Activated naive CD4-positive, alpha-beta T cell (primary cell): ENCODE measurements at regions not wholly inside any gene's neighbourhood (a gene's known extent, or its start where the extent isn't known, plus 50 kb on each side); places are given as distances from the start of the nearest gene placed in this dataset.

Experiments used
- DNase-seq, 4 experiments: peaks; one replicate each; lab custom pipeline; 2025; lab: John Stamatoyannopoulos, UW

DNA sequence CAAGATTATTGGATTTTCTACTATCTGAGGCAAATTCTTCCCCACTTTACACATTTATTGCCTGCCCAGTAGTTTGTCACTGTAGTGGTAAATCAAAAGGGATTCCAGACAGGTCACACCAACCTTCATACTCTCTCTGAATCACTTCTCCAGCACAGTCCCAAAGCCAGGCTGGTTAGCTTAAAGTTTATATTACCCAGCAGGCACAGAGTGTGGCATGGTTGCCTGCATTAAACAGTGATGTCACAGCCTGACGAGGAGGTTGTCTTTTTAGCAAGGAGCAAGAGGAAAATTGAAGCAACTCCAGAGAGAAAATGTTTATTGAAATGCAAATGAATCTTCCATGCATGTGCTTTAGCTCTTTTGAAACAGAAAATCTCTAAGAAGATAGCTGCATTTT lies 375.5 kb upstream of the CELF2 start:
- no peak for DNase-seq

DNA sequence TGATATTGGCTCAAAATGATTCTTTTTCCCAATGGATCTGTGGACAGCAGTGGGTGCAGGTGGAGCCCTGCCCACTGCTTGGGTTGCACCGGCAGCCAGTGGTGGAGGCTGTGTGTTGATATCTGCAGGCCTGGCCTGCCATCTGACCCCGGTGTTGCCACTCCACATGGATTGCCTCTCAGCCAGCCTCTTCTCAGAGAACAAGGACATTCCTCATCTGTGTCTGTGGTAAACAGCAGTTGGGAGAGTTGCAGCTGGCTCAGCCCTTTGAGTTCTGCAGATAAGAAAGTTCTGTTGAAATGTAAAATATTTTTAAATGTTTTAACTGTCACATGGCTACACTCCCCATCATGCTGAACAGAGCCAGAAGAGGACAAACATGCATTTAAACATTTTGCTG lies 374.9 kb upstream of the CELF2 start:
- DNase-seq: no peak

DNA sequence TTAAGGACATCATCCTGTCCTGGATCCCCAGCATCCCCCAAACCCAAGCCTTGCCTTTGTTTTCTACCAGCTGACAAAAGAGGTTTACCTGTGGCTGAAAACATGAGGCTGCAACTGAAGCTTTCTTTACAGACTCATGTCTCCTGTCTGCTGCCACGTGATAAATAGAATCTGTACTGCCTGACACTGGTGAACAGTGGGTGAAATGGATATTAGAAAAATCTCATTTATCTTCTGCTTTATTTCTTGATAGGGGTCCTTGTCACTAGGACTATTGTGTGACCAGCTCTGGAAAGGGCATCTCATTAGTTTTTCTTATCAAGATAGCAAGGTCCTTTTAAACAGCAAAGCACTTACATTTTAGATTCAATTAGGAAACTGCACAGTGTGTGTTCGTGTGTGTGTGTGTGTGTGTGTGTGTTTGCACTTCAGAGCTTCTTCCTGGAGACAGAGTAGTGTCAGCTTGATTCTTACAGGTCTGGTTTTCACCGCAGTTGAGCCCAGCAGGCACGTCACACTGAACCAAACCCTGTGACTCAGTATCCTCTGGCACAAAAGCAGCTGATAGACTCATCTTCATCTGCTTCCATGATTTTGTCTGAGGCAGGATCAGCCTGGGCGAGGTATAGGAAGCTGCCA lies 373.5 kb upstream of the CELF2 start:
- DNase-seq: no peak

DNA sequence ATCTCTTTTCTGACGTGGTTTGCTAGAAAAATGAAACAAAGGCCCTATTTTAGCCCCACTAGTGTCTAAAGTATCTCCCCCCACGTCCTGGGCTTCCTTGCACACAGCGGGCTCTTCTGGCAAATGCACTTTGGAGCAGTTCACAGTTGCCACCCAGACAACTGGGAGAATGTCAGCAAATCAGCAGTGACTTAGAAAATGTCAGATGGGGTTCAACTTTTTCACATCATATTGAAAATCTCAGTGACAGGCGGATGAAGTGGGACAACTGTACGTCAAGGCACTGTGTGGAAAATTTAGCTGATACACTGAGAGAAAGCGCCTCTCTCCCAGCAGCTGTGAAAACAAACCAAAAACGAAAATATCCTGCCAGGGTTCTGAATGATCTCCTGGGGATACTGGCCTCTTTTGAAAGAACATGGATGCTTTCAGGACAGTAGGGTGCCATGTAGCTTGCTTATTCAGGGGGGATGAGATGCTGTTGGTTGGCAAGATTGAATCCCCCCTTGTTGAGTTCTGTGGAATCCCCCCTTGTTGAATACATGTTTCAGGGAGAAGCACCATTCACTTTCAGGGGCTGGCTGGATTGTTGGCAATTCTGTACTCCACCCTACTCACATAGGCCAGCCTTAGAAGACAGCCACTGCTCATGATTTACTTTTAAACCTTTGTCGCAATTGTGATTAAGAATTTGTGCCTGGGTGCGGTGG lies 372.8 kb upstream of the CELF2 start:
- no peak for DNase-seq

DNA sequence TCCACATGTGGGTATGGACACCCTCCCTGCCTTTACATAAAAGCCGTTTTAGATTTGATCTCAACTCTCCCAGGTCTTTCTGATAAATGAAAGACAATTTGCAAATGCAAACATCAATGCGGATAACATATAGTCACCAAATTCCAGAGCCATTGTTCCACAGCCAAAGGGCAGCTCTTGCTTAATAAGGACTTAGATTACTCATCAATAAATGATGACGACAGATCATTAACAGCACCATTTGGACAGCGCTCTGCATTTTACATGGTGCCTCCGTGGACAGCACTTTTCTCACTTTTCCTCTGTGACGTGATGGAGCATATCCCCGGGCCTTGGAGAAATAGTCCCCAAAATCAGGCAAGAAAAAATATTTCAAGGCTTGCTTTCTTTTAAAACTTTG lies 370.3 kb upstream of the CELF2 start:
- DNase-seq: no peak

DNA sequence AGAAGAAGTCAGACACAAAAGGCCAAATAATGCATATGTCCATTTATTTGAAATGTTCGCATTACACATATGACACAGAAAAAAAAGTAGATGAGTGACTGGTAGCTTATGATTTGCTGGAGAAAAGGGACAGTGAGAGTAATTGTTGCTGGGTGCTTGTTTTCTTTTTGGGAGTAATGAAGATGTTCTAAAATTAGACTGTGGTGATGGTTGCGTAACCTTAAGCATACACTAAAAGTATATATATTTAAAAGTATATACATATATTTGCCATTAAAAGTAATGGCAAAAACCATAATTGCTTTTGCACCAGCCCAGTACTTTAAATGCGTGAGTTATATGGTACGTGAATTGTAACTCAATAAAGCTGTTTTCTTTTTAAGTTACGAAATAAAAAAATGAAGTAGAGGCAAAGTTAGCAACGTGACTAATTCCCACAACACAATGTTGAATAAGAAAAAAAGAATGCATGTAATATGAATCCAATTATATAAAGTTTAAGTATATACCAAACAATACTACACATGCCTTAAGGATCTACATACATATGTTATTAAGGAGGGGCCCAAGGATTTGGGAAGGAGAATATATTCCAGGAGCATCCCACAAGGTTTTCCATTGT lies 360.4 kb upstream of the CELF2 start:
- no peak for DNase-seq

DNA sequence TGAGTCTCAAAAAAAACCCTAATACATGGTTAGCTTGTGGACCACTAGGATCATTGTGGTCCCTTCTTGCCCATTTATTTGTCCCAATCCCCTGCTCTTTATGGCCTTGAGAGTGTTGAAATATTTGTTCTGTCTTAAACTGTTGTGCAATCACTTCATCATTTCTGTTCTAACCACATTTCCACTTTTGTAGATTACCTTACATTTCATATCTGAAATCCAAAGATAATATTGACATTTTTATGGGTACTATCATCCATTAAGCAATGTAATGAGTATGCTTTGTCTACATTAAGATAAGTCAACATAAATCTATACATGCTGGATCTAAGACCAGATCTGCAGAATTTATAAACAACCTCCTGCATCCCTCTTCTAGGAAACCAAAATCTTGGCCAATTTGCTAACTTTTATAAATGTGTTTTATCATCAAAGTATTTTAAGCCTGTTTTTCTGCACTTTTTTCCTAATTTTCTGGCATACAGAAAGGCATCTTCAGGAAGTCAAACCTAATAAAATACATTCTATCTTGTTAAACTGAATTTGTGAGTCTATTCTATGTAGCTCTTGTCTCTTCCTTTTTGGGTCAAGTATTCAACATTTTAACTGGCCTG lies 359.4 kb upstream of the CELF2 start:
- no peak for DNase-seq

DNA sequence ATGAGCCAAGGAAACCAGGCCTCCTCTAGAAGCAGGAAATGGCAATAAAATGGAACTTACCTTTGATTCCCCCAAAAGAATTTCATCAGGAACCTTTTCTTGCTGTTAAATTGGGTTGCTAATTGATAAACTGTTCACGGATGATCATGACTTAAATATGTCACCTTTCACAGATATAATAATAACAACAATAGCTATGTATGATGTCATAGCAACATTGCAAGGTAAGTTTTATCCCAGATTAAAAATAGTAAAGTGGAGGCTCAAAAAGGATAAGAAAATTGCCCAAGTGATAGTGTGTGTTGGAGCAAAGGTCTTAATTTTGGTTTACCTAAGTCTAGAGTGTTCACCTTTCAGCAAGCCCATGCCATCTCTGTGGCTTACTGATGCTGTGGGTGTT lies 357.6 kb upstream of the CELF2 start:
- no peak for DNase-seq

DNA sequence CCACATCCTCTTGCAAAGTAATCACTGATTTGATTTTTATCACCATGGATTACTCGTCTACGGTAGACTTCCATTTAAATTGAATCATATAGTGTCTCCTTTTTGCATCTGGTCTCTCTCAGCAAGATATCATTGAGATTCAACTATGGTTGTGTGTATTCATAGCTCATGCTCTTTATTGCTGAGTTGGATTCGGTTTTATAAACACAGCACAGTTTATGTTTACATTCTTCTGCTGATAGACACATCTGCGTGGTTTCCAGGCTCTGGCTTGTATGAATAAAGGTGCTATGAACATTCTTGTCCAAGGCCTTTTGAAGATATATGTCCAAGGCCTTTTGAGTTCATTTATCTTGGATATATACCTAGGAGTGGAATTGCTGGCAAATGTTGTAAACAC lies 356.5 kb upstream of the CELF2 start:
- DNase-seq: no peak

DNA sequence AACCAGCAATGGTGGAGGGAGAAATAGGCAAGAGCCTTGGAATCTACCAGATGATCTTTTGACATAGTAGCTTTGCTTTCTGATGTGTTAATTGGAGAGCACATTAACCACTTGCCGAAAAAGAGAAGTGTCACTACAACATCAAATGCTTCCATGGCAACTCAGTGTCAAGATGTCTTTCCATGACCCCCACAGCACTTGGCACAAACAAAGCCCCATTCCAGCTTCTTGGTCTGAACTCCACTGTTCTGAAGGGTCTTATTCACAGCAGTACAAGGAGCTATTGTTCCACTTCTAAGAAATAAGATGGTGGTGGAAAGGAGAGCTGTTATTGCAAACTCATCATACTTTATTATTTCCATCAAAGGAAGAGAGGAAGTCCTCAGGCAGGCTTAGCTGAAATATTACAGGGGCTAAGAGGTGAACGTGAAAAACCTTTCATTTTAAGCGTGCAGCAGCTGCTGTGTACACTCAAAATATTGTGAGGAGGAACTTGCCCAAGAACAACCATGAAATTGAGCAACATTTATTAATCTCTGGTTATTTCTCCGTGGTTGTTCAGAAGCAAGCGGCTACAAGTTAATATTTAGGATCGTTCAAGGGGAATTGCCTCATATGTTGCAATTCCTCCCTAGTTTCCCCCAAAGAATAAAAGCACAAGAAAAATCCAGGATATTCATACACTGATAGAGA lies 354.8 kb upstream of the CELF2 start:
- DNase-seq: no peak

DNA sequence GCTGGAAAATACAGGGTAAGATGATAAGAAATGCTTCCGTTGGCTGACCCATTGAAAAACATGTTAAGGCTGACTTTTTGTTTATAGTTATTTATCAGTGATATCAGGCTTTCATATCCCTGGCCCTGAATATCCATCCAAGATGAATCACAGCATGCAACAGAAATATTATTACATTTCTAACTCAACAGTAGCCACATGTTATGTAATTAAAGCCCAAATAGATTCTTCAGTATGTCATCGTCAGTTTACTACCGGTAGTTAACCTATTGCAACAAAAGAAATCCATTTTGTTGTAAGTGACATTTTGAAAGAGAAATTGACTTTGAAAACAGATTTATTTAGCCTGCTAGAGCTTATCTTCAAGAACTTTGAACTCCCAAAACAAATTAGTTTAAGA lies 354.1 kb upstream of the CELF2 start:
- DNase-seq: no peak

DNA sequence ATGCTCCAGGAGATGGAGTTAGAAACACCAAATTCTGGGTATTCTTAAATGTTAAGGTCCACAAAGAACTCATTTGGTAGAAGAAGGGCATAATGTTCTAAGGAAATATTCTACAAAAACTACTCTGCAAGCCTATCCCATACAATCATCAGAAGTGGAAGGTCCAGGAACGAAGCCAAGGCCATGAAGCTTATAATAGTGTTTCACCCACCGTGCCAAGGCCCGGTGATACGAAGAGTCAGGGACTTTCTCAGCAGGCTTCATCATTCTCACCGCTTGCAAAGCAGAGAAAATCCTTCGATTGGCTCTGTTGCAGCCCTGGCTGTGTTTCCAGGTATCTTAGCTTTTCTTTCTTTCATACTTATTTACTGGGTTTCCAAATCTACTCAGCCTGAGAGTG lies 351.9 kb upstream of the CELF2 start:
- DNase-seq: no peak

DNA sequence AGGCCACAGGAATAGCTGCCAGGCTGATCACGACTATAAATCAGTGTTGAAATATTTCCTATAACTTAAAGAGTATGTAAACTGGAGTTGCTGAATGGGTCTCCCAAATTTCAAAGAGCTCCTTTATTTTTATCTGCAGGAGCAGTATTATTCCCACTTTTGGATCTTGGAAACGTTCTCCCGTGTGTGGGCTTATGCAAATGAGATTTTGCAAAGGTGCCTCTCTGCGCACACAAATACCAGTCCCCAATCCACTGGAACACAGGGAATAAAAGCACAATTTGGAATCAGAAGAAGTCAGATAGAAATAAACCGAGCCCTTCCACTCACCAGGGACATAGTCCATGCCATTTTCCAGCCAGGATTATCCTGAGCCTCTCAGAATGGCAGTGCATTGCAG lies 350.2 kb upstream of the CELF2 start:
- DNase-seq: no peak

DNA sequence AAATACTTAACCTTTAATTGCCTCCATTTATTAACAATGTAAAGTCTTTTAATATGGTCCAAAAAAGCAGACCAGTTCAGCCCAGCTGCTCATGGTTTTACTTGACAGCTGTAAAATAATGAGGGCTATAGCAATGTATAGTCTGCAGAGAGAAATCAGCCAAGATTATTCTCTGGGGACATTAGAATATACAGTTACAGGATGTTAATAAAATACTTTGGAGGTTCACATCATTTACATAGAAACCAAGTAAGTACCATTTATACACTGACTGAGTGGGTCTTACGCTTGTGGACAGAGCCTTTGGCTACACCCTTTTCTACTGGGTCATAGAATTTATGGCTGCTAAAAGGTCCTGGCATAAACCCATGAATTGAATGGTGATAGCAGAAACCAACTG lies 340.7 kb upstream of the CELF2 start:
- no peak for DNase-seq

DNA sequence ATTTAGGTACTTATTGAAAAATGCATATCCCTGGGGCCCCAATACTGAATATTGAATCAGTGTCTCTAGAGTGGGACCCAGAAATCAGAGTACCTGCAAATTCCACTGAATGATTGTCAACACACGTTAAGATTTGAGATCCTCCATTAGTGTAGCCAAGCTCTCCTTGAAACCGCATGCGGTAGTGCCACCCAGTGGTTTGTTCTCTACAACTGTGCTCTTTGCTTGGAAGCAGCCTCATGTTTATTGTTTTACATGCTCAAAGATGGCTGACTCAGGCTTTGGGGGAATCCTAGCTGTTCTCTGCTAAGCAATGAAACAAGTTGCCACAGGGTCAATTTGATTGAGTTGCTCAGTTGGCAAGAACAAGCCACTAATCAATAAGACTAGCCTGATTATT lies 340.2 kb upstream of the CELF2 start:
- DNase-seq: no peak

DNA sequence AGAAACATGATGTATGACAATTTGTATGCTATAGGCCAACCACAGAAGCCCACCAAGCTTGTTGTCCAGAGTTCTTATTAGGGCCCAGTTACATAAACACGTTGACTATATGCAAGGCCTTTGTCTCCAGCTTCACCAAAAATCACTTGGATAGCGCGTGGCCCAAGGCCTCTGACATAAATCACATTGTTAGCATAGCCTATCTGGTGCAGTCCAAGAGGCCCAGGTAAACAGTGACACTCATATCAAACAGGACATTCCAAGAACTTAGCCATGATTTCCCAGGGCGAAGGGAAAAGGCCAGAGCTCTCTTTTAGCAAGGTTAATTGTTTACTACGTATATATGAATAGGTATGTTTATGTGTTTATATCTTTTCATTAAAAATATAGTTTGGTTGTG lies 337.2 kb upstream of the CELF2 start:
- no peak for DNase-seq

DNA sequence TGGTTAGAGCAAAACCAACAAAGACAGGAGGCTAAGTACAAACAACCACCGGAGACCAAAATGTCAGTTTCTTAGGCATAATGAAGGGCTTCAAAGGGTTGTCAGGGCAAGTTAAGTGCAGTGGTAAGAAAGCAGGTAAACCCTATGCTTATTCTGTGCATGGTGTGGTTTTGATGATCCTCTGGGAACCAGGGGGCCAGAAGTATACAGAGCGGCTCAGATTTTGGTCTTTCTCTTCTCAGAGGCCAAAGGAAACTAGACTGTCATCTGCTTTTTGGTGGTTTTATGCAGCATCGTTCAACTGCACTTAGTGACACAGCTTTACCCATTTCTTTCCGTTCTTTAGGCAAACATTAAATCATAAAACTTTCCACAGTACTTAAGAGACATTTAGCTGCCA lies 332.7 kb upstream of the CELF2 start:
- no peak for DNase-seq

DNA sequence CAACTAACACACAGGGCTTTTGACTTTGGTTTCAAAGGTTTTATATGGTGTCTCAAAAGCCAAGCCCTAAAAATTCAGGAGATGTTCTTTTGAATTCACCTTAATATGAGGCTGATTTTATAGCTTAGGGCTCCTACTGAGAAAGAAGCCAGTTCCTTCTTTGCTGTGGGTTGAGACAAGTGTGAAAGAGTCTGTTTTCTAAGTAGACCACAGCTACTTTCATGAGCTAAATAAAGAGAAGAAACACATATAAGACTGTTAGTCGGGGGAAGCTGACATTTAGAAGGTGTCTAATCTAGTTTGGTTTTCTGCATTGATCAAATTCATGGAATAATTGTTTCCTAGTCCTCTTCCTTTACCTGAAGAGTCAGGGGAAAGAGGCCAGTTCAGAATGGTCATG lies 332.1 kb upstream of the CELF2 start:
- DNase-seq: no peak

DNA sequence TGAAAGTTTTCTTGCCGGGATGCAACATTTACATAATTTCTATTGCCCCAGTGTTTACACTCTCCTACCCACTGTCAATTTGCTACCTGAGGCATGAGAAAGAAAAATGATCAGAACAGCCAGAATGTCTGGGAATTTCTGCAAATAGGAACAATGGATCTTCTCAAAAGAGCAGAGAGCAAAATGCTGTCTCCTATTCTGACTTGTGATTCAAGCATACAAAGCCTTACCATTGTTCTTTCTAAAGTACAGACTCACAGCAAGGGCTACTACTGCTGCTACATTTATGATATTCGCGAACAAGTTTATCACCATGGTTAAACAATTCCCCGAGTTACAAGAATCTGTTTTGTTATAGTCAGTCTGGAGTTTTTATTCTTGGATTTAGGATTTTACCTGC lies 329.9 kb upstream of the CELF2 start:
- no peak for DNase-seq

DNA sequence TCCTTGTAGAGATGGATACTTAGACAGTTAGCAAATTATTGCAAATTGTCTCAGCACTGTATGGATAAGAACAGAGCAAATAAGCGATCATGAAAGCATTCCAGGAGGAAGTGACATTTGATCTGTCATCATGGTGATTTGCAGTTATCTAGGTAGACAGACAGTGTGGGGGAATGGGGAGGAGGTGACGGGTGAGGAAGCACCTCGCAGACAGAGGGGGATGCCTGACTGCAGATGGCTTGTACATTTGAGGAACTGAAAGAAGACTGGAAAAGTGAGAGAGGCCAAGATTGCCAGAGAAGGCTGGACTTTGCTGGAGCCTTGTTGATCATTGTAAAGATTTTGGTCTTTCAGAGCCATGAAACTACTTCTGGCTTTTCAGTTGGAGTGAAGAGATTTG lies 318.2 kb upstream of the CELF2 start:
- DNase-seq: no peak

DNA sequence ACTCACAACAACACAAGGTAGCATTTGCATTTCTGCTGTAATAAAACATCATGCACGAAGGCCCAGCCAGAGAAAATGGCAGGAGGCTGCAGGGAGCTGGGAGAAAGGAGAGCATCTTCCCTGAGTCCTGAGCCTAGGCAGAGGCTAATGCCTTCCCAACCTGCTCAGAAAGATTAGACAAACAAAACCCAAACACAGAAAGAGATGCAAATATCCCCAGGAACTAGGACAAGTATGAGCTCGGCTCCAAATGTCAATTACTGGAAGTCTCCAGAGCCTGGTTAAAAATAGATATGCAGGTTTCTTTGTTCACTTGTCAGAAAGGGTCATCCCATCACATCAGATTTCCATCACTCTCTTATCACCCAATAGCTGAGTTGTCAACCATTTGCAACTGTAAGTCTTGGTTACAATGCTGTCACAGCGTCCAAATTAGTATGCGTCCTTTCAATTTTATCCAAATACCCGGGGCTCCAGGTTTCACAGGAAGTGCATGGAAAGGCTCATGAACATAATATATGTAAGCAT lies 316.5 kb upstream of the CELF2 start:
- no peak for DNase-seq

DNA sequence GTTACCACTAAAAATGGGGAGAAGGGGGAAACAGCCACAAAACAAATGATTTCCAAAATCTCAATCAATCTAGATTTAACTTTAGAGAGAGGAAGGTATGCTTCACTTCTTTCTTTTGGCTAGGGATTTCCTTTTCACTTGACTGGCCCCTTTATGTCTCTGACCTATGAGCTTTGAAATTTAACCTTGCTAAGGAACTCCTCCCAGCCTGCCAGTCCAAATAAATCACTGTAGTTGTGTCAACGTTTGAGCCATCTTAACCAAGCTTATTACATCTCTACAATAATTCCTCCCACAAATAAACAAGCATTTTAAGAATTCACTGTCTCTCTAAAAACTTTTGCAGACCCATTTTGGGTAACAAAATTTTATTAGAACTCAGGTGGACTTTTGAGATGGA lies 315.5 kb upstream of the CELF2 start:
- no peak for DNase-seq

DNA sequence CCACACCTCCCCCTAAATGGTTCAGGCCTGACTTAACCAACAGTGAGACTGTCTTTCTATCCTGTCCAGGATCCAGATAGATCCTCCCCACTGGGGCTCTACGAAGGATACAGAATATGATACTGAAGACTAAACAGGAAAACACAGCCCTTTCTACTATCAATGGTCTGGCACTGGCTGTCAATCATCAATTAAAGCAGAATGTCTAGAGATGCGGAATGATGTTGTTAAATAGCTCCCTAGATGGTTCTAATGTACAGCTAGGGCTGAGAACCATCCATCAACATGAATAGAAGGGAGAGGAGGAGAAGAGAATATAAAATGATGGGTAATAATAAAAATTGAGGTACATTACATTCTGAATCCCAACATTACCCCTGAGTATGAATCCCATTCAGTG lies 314.3 kb upstream of the CELF2 start:
- no peak for DNase-seq
